GM23338 (cell line): ENCODE measurements at regions not wholly inside any gene's neighbourhood (a gene's known extent, or its start where the extent isn't known, plus 50 kb on each side); places are given as distances from the start of the nearest gene placed in this dataset.

Experiments used
- ATAC-seq: fragments of 200-7000 bp; cut with Tn5 transposase; 3 replicates; pipeline ENCODE4 v1.9.1; 2020
- DNase-seq: peaks from one replicate; pipeline ENCODE4 v3.0.0-alpha.2; 2015; ENCODE audit warnings: low spot score
- H2AFZ ChIP-seq: fragments of 200-600 bp; sonication (generic); 2 replicates; pipeline ENCODE4 v1.8.0; 2016; ENCODE audit warnings: antibody characterized with exemption, mild to moderate bottlenecking, moderate library complexity
- H3F3A ChIP-seq: fragments of 200-600 bp; sonication (generic); replicated peaks from 2 replicates; pipeline ENCODE4 v1.8.0; 2017; ENCODE audit warnings: antibody characterized with exemption, mixed run types, low read depth
- H3K27ac ChIP-seq: fragments of 200-600 bp; sonication (generic); 2 replicates; pipeline ENCODE4 v1.6.1; 2016; ENCODE audit warnings: low read depth
- H3K27me3 ChIP-seq: fragments of 200-600 bp; sonication (generic); 2 replicates; pipeline ENCODE4 v1.8.0; 2016; ENCODE audit warnings: mild to moderate bottlenecking, mixed run types, moderate library complexity; ENCODE audit not compliant: insufficient read depth
- H3K36me3 ChIP-seq: fragments of 200-600 bp; sonication (generic); 2 replicates; pipeline ENCODE4 v1.8.0; 2016; ENCODE audit warnings: mild to moderate bottlenecking; ENCODE audit not compliant: insufficient read depth
- H3K4me1 ChIP-seq: fragments of 200-600 bp; sonication (generic); 2 replicates; pipeline ENCODE4 v1.8.0; 2016; ENCODE audit warnings: mild to moderate bottlenecking, moderate library complexity; ENCODE audit not compliant: insufficient read depth
- H3K4me2 ChIP-seq: fragments of 200-600 bp; sonication (generic); 2 replicates; pipeline ENCODE4 v1.7.1; 2017; ENCODE audit warnings: mixed run types
- H3K4me3 ChIP-seq: fragments of 200-600 bp; sonication (generic); 2 replicates; pipeline ENCODE4 v1.6.1; 2016; ENCODE audit warnings: mixed run types
- H3K79me2 ChIP-seq: fragments of 200-600 bp; sonication (generic); replicated peaks from 2 replicates; pipeline ENCODE4 v1.8.0; 2017; ENCODE audit warnings: mild to moderate bottlenecking; ENCODE audit not compliant: insufficient read depth
- H3K9me2 ChIP-seq: fragments of 200-600 bp; sonication (generic); 2 replicates; pipeline ENCODE4 v1.8.0; 2017; ENCODE audit not compliant: insufficient read depth
- H4K20me1 ChIP-seq: fragments of 200-600 bp; sonication (generic); replicated peaks from 2 replicates; pipeline ENCODE4 v1.8.0; 2017; ENCODE audit warnings: mild to moderate bottlenecking; ENCODE audit not compliant: insufficient read depth
- H3K27ac Mint-ChIP-seq: 2 replicates; pipeline ENCODE4 v1.8.0; 2020; ENCODE audit warnings: inconsistent platforms, mild to moderate bottlenecking, moderate library complexity, mixed read lengths
- H3K27me3 Mint-ChIP-seq: 3 replicates; pipeline ENCODE4 v1.8.0; 2022; ENCODE audit warnings: low read depth, mild to moderate bottlenecking, moderate library complexity, mixed read lengths, inconsistent platforms; ENCODE audit not compliant: insufficient read depth, poor library complexity
- H3K36me3 Mint-ChIP-seq: 3 replicates; pipeline ENCODE4 v1.8.0; 2021; ENCODE audit warnings: low read depth, mild to moderate bottlenecking, inconsistent platforms, moderate library complexity, mixed read lengths
- H3K4me1 Mint-ChIP-seq: 3 replicates; pipeline ENCODE4 v1.8.0; 2020; ENCODE audit warnings: mild to moderate bottlenecking, inconsistent platforms, mixed read lengths
- H3K4me3 Mint-ChIP-seq: 3 replicates; pipeline ENCODE4 v1.8.0; 2021; ENCODE audit warnings: moderate library complexity, mild to moderate bottlenecking, inconsistent platforms, mixed read lengths
- H3K9me3 Mint-ChIP-seq: 3 replicates; pipeline ENCODE4 v1.8.0; 2020; ENCODE audit warnings: moderate library complexity, mild to moderate bottlenecking, inconsistent platforms, mixed read lengths
- CREB1 ChIP-seq: fragments of 250-450 bp; sonication (Bioruptor Pico); IDR thresholded peaks from 2 replicates; pipeline ENCODE4 v1.5.0; 2020; ENCODE audit warnings: low read depth, mild to moderate bottlenecking, moderate library complexity
- CTCF ChIP-seq, 2 experiments: fragments of 200-600 bp in 1 of 2; sonication (generic) in 1 of 2; conservative IDR thresholded peaks; 2 replicates each; pipeline versions ENCODE4 v1.5.1 to v1.6.1; 2016 to 2017; ENCODE audit warnings: antibody characterized with exemption in 2 of 2, low read depth in 2 of 2, mild to moderate bottlenecking in 2 of 2, moderate library complexity in 1 of 2
- EZH2 ChIP-seq: fragments of 200-600 bp; sonication (generic); IDR thresholded peaks from one replicate; pipeline ENCODE4 v1.8.0; 2017; ENCODE audit warnings: antibody characterized with exemption, mild to moderate bottlenecking, low read depth; ENCODE audit not compliant: unreplicated experiment
- EZH2phosphoT487 ChIP-seq: fragments of 200-600 bp; sonication (generic); IDR thresholded peaks from one replicate; pipeline ENCODE4 v1.8.1; 2018; ENCODE audit warnings: antibody characterized with exemption; ENCODE audit not compliant: unreplicated experiment
- JUNB ChIP-seq: IDR thresholded peaks from one replicate; pipeline ENCODE4 v1.6.1; 2016; ENCODE audit warnings: antibody characterized with exemption; ENCODE audit not compliant: unreplicated experiment
- NANOG ChIP-seq: IDR thresholded peaks from 2 replicates; pipeline ENCODE4 v1.6.1; 2016; ENCODE audit warnings: antibody characterized with exemption, borderline replicate concordance
- POLR2AphosphoS5 ChIP-seq: IDR thresholded peaks from 2 replicates; pipeline ENCODE4 v1.6.1; 2016; ENCODE audit warnings: antibody characterized with exemption, low read depth
- REST ChIP-seq: IDR thresholded peaks from one replicate; pipeline ENCODE4 v1.6.1; 2018; ENCODE audit warnings: antibody characterized with exemption; ENCODE audit not compliant: unreplicated experiment
- STAT1 ChIP-seq: IDR thresholded peaks from one replicate; pipeline ENCODE4 v1.6.1; 2016; ENCODE audit warnings: antibody characterized with exemption; ENCODE audit not compliant: unreplicated experiment
- ZNF114 ChIP-seq: fragments of 250-450 bp; sonication (Bioruptor Pico); IDR thresholded peaks from 2 replicates; pipeline ENCODE4 v1.5.0; 2020; ENCODE audit warnings: mild to moderate bottlenecking, moderate library complexity
- ZNF331 ChIP-seq: fragments of 250-450 bp; sonication (Bioruptor Pico); IDR thresholded peaks from 2 replicates; pipeline ENCODE4 v1.5.0; 2020; ENCODE audit warnings: low read depth, mild to moderate bottlenecking, moderate library complexity
- ZNF462 ChIP-seq: fragments of 250-450 bp; sonication (Bioruptor Pico); IDR thresholded peaks from 2 replicates; pipeline ENCODE4 v1.5.0; 2020; ENCODE audit warnings: mild to moderate bottlenecking, moderate library complexity
- TF ChIP-seq, protein P1 (sequence below): IDR thresholded peaks from 2 replicates; pipeline ENCODE4 v1.6.1; 2016; ENCODE audit warnings: antibody characterized with exemption

GRCh38 chr3:177348974-177349373 is 151.7 kb upstream of the TBL1XR1 start:
- Histone ChIP-seq H3K27ac (no peak overlapping the region), H3K36me3 (no peaks in the 10 kb centered on the region), H2AFZ (no peak overlapping the region), H3K79me2 (no peaks in the 10 kb centered on the region), H3F3A (no peaks in the 10 kb centered on the region), H3K4me1 (peaks cover 13% of the 10 kb centered on the region), H3K27me3 (peaks cover 66% of the 10 kb centered on the region), H4K20me1 (no peaks in the 10 kb centered on the region; the same call in 1 of the 2 replicates), H3K4me2 (no peak overlapping the region), H3K9me2 (no peaks in the 10 kb centered on the region), H3K4me3 (no peak overlapping the region)
- Mint-ChIP-seq H3K4me1 (peaks cover 20% of the 10 kb centered on the region; the same call in 2 of the 3 replicates), H3K27me3 (peaks cover 28% of the 10 kb centered on the region), H3K9me3 (no peaks in the 10 kb centered on the region), H3K36me3 (no peaks in the 10 kb centered on the region), H3K27ac (no peak overlapping the region), H3K4me3 (no peak overlapping the region)
- no peak for DNase-seq
- no peak for TF ChIP-seq CTCF (conservative IDR thresholded peaks at IDR 0.05; ENCODE audit: low read depth in 2 of 2)
- TF ChIP-seq ZNF114 (CRISPR knock-in tag): no peak
- no peak for TF ChIP-seq CREB1 (CRISPR knock-in tag)
- TF ChIP-seq EZH2phosphoT487: no peak
- no peak for TF ChIP-seq POLR2AphosphoS5
- TF ChIP-seq REST: no peak
- no peak for TF ChIP-seq STAT1
- no peak for TF ChIP-seq ZNF331 (CRISPR knock-in tag)
- TF ChIP-seq NANOG: no peak
- TF ChIP-seq JUNB: no peak
- TF ChIP-seq, protein P1, sequence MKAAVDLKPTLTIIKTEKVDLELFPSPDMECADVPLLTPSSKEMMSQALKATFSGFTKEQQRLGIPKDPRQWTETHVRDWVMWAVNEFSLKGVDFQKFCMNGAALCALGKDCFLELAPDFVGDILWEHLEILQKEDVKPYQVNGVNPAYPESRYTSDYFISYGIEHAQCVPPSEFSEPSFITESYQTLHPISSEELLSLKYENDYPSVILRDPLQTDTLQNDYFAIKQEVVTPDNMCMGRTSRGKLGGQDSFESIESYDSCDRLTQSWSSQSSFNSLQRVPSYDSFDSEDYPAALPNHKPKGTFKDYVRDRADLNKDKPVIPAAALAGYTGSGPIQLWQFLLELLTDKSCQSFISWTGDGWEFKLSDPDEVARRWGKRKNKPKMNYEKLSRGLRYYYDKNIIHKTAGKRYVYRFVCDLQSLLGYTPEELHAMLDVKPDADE: no peak
- no peak for TF ChIP-seq ZNF462 (CRISPR knock-in tag)
- no peak for TF ChIP-seq EZH2
- ATAC-seq: no peak
